GM23338 (cell line): ENCODE measurements at regions not wholly inside any gene's neighbourhood (a gene's known extent, or its start where the extent isn't known, plus 50 kb on each side); places are given as distances from the start of the nearest gene placed in this dataset.

Experiments used
- EZH2phosphoT487 ChIP-seq: fragments of 200-600 bp; sonication (generic); IDR thresholded peaks from one replicate; pipeline ENCODE4 v1.8.1; 2018; ENCODE audit warnings: antibody characterized with exemption; ENCODE audit not compliant: unreplicated experiment
- POLR2AphosphoS5 ChIP-seq: IDR thresholded peaks from 2 replicates; pipeline ENCODE4 v1.6.1; 2016; ENCODE audit warnings: antibody characterized with exemption, low read depth
- STAT1 ChIP-seq: IDR thresholded peaks from one replicate; pipeline ENCODE4 v1.6.1; 2016; ENCODE audit warnings: antibody characterized with exemption; ENCODE audit not compliant: unreplicated experiment
- TF ChIP-seq, protein P1 (sequence below), 2 experiments: fragments of 200-600 bp in 1 of 2; sonication (generic) in 1 of 2; conservative IDR thresholded peaks; 2 replicates each; pipeline versions ENCODE4 v1.5.1 to v1.6.1; 2016 to 2017; ENCODE audit warnings: antibody characterized with exemption in 2 of 2, low read depth in 2 of 2, mild to moderate bottlenecking in 2 of 2, moderate library complexity in 1 of 2
- TF ChIP-seq, protein P2 (sequence below): IDR thresholded peaks from one replicate; pipeline ENCODE4 v1.6.1; 2018; ENCODE audit warnings: antibody characterized with exemption; ENCODE audit not compliant: unreplicated experiment

DNA sequence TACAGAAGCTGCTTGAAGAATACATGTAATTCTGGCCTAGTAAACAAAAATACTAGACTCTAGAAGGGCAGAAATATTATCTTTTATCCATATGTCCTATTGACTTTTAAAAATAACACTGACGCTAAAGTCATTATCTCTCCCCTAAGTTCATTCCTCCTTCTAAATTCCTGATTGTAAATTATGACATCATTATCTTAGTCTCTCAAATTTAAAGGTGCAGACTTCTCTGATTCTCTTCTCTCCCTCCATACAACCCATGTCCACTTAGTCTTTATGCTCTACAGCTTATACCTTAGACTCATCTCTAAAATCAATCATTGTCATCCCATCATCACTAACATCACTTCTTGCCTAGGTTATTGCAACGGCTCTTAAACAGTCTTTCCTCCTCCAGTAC, 327.9 kb upstream of the GRIA3 start:
- TF ChIP-seq, protein P1, sequence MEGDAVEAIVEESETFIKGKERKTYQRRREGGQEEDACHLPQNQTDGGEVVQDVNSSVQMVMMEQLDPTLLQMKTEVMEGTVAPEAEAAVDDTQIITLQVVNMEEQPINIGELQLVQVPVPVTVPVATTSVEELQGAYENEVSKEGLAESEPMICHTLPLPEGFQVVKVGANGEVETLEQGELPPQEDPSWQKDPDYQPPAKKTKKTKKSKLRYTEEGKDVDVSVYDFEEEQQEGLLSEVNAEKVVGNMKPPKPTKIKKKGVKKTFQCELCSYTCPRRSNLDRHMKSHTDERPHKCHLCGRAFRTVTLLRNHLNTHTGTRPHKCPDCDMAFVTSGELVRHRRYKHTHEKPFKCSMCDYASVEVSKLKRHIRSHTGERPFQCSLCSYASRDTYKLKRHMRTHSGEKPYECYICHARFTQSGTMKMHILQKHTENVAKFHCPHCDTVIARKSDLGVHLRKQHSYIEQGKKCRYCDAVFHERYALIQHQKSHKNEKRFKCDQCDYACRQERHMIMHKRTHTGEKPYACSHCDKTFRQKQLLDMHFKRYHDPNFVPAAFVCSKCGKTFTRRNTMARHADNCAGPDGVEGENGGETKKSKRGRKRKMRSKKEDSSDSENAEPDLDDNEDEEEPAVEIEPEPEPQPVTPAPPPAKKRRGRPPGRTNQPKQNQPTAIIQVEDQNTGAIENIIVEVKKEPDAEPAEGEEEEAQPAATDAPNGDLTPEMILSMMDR (conservative IDR thresholded peaks at IDR 0.05; ENCODE audit: low read depth in 2 of 2) = no peak
- TF ChIP-seq, protein P2, sequence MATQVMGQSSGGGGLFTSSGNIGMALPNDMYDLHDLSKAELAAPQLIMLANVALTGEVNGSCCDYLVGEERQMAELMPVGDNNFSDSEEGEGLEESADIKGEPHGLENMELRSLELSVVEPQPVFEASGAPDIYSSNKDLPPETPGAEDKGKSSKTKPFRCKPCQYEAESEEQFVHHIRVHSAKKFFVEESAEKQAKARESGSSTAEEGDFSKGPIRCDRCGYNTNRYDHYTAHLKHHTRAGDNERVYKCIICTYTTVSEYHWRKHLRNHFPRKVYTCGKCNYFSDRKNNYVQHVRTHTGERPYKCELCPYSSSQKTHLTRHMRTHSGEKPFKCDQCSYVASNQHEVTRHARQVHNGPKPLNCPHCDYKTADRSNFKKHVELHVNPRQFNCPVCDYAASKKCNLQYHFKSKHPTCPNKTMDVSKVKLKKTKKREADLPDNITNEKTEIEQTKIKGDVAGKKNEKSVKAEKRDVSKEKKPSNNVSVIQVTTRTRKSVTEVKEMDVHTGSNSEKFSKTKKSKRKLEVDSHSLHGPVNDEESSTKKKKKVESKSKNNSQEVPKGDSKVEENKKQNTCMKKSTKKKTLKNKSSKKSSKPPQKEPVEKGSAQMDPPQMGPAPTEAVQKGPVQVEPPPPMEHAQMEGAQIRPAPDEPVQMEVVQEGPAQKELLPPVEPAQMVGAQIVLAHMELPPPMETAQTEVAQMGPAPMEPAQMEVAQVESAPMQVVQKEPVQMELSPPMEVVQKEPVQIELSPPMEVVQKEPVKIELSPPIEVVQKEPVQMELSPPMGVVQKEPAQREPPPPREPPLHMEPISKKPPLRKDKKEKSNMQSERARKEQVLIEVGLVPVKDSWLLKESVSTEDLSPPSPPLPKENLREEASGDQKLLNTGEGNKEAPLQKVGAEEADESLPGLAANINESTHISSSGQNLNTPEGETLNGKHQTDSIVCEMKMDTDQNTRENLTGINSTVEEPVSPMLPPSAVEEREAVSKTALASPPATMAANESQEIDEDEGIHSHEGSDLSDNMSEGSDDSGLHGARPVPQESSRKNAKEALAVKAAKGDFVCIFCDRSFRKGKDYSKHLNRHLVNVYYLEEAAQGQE = no peak
- TF ChIP-seq STAT1 (no peak), EZH2phosphoT487 (no peak), POLR2AphosphoS5 (no peak)
